ENCODE measurements at regions not wholly inside any gene's neighbourhood (a gene's known extent, or its start where the extent isn't known, plus 50 kb on each side); places are given as distances from the start of the nearest gene placed in this dataset.

- no peak for DNase-seq
Observed at GRCh38 chr16:85312642-85313525, 200.6 kb upstream of the CIBAR2 start.

- DNase-seq, result no peak
Observed at GRCh38 chr16:85313526-85314301, 201.4 kb upstream of the CIBAR2 start.

- DNase-seq, result no peak
Observed at GRCh38 chr16:85314512-85314971, 202.3 kb upstream of the CIBAR2 start.

- no peak for DNase-seq
Observed at GRCh38 chr16:85315866-85316265, 203.6 kb upstream of the CIBAR2 start.

DNA sequence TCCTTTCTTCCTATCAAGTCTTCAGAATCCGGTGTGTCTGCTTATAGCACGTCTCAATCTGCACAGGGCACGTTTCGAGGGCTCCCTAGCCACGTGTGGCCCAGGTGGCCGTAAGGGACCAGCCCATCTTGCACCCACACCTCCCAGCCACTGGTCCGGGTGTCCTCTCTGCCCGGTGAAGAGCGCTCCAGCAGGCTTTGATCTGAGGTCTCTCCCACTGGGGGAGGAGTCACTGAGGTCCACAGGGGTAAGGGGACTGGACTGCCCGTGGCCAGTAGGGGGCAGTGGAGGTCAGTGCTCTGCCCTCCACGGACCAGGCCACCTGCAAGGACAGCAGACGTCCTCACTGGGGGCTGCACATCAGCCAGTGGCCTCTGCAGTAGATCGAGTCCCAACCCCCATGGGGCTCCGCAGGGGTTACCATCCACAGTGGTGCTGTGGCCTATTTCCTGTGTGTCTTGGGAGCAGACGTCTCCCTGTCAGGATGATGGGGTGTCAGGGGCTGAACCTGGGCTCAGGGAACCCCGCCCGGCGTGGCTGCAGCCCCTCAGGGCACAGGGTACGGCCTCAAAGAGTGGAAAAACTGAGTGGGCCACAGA is 204.1 kb upstream of the CIBAR2 start:
- DNase-seq, result no peak

- no peak for DNase-seq
Observed at GRCh38 chr16:85316944-85317343, 204.7 kb upstream of the CIBAR2 start.

DNA sequence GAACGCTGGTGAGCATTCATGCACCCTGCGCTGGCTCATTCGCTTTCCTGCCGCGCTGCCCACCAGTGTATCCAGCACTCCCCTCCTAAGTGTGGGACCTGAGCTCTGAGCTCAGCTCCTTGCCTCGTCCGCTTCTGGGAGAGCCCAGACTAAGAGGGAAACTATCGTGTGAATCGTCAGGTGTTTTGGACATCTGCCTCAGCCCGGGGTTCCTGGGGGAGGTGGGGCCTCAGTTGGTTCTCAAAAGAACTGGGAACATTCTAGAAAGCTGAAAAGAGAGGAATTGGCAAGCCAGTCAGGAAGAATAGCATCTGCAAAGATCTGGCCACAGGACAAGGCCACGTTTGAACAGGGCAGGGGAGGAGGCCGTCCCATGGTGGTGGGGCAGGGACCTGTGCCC is 205.4 kb upstream of the CIBAR2 start:
- no peak for DNase-seq

DNA sequence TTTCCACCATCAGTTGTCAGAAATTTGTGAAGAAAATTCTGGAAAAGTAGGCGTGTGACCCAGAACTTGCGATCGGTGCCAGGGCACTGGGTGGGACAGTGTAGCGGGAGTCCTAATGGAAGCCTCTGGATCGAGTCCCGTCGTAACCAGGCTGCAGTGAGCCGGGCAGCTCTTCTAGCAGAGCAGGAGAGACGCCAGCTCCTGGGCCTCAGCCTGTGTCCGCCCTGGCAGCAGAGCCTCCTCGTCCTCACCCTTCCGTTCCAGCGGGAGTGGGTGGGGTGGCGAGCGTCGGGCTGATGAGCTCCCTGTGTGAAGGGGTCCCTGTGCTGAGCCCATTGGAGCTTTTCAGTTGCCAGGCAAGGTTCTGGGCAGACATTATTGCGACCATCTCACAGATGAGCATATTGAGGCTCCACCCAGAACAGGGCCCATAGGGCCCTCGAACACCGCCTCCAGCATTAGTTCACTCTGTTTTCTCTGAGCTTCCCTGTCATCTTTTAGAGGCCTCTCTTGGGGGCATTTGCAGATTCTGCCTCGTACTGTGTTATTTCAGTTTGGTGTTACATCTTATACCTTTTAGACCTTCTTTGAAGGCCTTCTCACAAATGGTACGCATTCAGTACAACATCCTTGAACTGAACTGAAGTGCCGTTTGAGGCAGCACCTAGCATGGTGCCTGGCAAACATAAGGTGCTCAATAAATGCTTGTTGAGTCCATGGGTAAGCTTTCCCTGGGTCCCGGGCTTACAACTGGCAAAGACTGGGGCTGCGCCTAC is 207.1 kb upstream of the CIBAR2 start:
- DNase-seq, result no peak

GRCh38 chr16:85319984-85320440 is 207.7 kb upstream of the CIBAR2 start:
- no peak for DNase-seq

DNA sequence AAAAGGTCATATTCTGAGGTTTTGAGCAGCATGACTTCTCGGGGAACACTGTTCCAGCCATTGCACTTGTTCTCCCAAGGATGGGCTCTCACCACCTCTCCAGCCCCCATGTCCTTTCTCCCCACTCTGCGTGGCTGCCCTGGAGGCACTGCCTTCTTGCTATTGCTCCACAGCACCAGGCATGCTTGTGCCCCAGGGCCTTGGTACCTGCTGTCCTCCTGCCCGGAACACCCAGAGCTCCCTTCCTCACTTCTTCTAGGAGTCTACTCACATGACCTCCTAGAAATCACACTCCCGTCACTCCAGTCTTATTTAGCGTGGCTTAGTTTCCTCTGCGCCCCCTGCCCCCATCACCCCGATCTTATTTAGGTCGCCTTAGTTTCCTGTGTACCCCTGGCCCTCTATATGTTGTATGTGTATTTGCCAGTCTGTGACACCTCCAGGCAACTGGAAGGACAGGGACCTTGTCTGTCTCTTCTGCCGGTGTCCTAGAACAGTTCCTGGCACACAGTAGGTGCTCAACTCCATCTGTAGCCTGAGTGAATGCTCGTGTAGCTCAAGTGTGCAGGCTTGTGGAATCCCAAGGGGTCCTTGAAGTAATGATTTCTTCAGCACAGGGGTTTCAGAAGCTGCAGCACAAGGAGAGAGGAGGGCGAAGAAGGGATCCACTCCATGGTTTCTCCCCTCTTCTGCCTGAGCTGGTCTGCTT is 208.6 kb upstream of the CIBAR2 start:
- DNase-seq, result no peak

GRCh38 chr16:85321509-85322271 is 209.4 kb upstream of the CIBAR2 start:
- no peak for DNase-seq

DNA sequence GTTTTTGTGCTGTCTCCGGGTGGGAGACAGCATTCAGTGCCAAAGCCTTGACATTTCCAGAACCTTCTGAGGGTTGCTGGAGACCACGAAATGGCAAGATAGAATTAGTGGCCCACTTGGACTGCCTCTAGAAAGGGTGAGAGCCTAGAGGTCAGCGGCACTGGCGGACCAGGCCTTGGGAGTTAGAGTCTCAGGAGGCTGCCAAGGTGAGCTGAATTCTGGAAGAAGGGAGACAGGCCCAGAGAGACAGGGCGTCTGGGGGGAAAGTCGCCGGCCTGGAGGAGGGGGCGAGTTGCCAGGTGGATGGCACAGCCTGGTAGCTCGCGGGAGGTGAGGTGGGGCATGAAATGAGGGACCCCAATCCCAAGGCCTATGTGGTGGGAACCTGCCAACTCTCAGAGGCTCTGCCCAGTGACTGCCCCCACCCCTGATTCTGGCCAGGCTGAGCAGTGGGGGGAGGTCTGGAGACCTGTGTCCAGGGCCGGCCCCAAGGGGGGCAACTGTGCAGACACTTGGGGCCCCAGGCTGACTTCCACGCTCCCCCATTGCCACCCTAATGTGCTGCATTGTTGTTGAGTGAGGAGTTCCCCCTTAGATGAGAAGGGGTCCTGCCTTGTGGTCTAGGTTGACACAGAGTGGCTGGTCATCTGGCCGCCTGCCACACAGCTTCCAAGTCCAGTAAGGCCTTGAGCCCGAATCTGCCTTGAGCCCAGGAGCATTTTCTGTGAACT is 211.1 kb upstream of the CIBAR2 start:
- no peak for DNase-seq

DNA sequence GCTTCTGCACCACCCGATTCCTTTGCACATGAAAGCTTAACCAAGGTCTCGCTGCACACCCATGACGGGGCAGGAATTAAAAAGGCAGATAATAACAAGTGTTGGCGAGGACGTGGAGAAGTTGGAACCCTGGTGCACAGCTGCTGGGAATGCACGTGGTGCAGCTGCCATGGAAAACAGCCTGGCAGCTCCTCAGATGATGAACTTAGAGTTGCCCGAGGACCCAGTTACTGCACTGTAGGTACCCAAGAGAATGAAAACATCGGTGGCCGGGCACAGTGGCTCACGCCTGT is 211.6 kb upstream of the CIBAR2 start:
- no peak for DNase-seq

DNA sequence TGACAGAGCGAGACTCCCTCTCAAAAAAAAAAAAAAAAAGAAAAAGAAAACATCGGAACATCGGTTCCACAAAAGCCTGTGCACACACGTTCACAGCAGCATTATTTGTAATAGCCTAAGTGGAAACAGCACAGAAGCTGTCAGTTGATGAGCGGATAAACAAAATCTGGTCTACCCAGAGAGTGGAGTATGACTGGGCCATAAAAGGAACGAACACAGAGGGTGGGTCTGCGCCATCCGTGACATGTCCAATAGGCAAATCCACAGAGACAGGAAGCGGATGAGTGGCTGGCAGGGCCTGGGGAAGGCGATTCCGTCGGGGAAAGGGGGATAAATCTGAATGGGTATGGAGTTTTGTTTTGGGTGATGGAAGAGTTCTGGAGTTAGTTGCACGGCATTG is 212.2 kb upstream of the CIBAR2 start:
- no peak for DNase-seq

GRCh38 chr16:85326113-85326793 is 214.0 kb upstream of the CIBAR2 start:
- no peak for DNase-seq

DNA sequence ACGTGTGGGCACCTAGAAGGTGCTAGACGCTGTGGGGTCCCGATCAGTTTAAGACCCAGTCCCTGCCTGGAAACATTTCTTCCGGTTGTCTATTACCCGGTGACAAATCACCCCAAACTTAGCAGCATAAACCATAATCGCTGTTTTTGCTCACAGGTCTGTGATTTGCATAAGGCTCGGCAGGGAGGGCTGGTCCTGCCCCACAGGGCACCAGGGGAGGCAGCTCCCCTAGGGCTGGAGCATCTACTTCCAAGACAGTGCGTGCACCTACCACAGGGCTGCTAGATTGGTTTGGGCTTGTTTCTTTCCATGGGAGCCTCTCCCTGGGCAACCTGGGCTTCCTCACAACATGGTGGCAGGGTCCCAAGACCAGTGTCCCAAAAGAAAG is 214.5 kb upstream of the CIBAR2 start:
- DNase-seq, result no peak

DNA sequence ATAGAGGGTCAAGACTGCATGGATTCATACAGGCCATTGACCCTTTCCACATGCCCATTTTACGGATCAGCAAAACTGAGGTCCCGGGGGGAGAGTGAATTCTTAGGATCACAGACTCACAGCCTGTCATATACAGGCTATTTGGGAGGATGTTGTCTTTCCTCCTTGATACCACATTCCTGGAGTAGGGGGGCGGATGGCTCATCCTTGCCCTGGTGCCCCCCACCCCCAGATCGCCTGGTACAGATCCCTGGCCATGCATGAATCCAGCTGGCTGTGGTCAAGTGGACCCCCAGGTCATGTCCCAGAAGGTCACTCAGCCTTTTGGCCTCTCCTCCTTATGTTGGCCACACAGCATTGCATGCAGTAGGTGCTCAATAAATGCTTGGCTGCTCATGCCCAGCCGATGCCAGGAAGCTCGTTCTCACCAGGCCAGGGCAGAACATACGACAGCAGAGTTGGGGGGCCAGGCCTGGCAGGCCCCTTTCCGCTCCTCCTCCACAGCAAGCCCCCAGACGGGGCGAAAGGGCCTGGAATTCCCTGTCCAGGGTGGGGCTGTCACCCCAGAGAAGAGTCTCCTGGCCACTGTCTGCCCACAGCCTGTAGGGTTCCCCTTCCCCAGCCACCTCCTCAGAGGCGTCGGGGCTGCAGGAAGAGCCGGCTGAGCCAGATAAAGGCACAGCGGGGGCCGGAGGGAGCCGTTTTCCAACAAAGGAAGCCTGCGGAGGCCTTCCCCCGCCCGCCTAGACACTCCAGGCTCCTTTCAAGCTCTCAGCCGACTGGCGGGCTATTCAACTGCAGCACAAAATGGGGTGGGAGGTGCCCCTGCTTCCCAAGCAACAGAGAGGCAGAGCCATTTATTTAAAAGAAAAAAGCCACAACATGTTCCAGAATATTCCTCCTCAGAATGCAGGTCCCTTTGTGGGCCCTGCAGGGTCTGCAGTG is 215.7 kb upstream of the CIBAR2 start:
- DNase-seq, result no peak

DNA sequence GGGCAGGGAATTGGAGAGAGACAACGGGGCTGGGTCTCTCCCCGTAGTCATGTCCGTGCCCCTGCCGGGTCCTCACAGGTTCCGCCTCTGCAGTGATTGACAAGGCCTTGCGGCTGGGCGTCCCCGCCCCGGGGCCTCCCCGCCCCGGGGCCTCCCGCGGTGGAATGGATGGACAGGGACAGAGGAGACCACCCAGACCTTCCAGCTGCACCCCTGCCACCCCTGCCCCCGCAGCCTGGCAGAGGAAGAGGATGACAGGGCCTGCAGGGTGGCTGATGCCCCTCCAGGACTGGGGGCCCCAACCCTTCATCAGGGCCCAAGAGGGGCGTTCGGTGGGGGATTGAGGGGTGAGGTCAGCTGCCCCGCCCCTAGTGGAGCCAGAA is 216.4 kb upstream of the CIBAR2 start:
- no peak for DNase-seq

Data from activated CD4-positive, alpha-beta T cell treated with anti-CD3 and anti-CD28 coated beads for 4 hours (primary cell).